Liver (tissue), 8 donors: ENCODE measurements at regions not wholly inside any gene's neighbourhood (a gene's known extent, or its start where the extent isn't known, plus 50 kb on each side); places are given as distances from the start of the nearest gene placed in this dataset.

Experiments
- DNase-seq: peaks from one replicate; pipeline ENCODE4 v3.0.0-alpha.2; 2017; ENCODE audit warnings: low spot score
- H3K27ac ChIP-seq, 2 donors: one replicate each; pipeline ENCODE4 v1.7.0; 2013; ENCODE audit warnings: inconsistent platforms in 2 of 2, low read length in 2 of 2, control low read depth in 1 of 2, low read depth in 1 of 2, mild to moderate bottlenecking in 1 of 2
- H3K27me3 ChIP-seq, 4 donors: one replicate each; pipeline versions ENCODE4 v1.6.1 to v1.7.0; 2013; ENCODE audit warnings: low read length in 3 of 4, inconsistent platforms in 1 of 4, mild to moderate bottlenecking in 1 of 4, moderate library complexity in 1 of 4; ENCODE audit not compliant: control insufficient read depth in 4 of 4, insufficient read depth in 4 of 4
- H3K36me3 ChIP-seq, 4 donors: one replicate each; pipeline versions ENCODE4 v1.6.1 to v1.7.0; 2013; ENCODE audit warnings: low read length in 3 of 4, mild to moderate bottlenecking in 3 of 4, low read depth in 1 of 4, moderate library complexity in 1 of 4; ENCODE audit not compliant: control insufficient read depth in 4 of 4, insufficient read depth in 3 of 4
- H3K4me1 ChIP-seq, 4 donors: one replicate each; pipeline versions ENCODE4 v1.6.1 to v1.7.0; 2013; ENCODE audit warnings: low read length in 3 of 4, mild to moderate bottlenecking in 3 of 4, moderate library complexity in 1 of 4; ENCODE audit not compliant: control insufficient read depth in 4 of 4, insufficient read depth in 4 of 4
- H3K4me3 ChIP-seq, 3 donors: one replicate each; pipeline versions ENCODE4 v1.6.1 to v1.7.0; 2013; ENCODE audit warnings: low read length in 3 of 3, control low read depth in 1 of 3, low read depth in 1 of 3, mild to moderate bottlenecking in 1 of 3
- H3K9ac ChIP-seq, 2 donors: one replicate each; pipeline ENCODE4 v1.7.0; 2013; ENCODE audit warnings: low read length in 2 of 2, mild to moderate bottlenecking in 2 of 2, moderate library complexity in 2 of 2, control low read depth in 1 of 2, low read depth in 1 of 2
- H3K9me3 ChIP-seq, 4 donors: one replicate each; pipeline versions ENCODE4 v1.6.1 to v1.7.0; 2013; ENCODE audit warnings: low read length in 3 of 4; ENCODE audit not compliant: control insufficient read depth in 4 of 4
- ATF3 ChIP-seq: IDR thresholded peaks from 2 replicates; pipeline ENCODE4 v1.6.1; 2016; ENCODE audit warnings: antibody characterized with exemption
- CTCF ChIP-seq: fragments of 150-350 bp; IDR thresholded peaks from 2 replicates; pipeline ENCODE4 v1.5.1; 2017; ENCODE audit warnings: improper control_type of control experiment, low read depth, low read length; ENCODE audit not compliant: missing input control
- EGR1 ChIP-seq, 2 donors: IDR thresholded peaks; 2 replicates each; pipeline ENCODE4 v1.6.1; 2016 to 2018; ENCODE audit warnings: antibody characterized with exemption in 2 of 2, low read depth in 2 of 2
- FOXA1 ChIP-seq: IDR thresholded peaks from 2 replicates; pipeline ENCODE4 v1.6.1; 2016; ENCODE audit warnings: antibody characterized with exemption
- FOXA2 ChIP-seq: IDR thresholded peaks from 2 replicates; pipeline ENCODE4 v1.6.1; 2016; ENCODE audit warnings: antibody characterized with exemption
- HNF4A ChIP-seq, 2 donors: conservative IDR thresholded peaks; 2 replicates each; pipeline ENCODE4 v1.6.1; 2016; ENCODE audit warnings: antibody characterized with exemption in 2 of 2, mild to moderate bottlenecking in 2 of 2
- HNF4G ChIP-seq: IDR thresholded peaks from 2 replicates; pipeline ENCODE4 v1.6.1; 2016; ENCODE audit warnings: antibody characterized with exemption
- JUND ChIP-seq, 2 donors: IDR thresholded peaks; 2 replicates each; pipeline ENCODE4 v1.6.1; 2016; ENCODE audit warnings: antibody characterized with exemption in 2 of 2
- RAD21 ChIP-seq, 2 donors: IDR thresholded peaks; 2 replicates each; pipeline ENCODE4 v1.6.1; 2016; ENCODE audit warnings: antibody characterized with exemption in 2 of 2, mild to moderate bottlenecking in 2 of 2
- REST ChIP-seq: IDR thresholded peaks from 2 replicates; pipeline ENCODE4 v1.6.1; 2016; ENCODE audit warnings: antibody characterized with exemption, mild to moderate bottlenecking
- SP1 ChIP-seq: IDR thresholded peaks from 2 replicates; pipeline ENCODE4 v1.6.1; 2018; ENCODE audit warnings: antibody characterized with exemption, mild to moderate bottlenecking
- TAF1 ChIP-seq: conservative IDR thresholded peaks from 2 replicates; pipeline ENCODE4 v1.6.1; 2016; ENCODE audit warnings: antibody characterized with exemption, mild to moderate bottlenecking
- YY1 ChIP-seq: IDR thresholded peaks from 2 replicates; pipeline ENCODE4 v1.6.1; 2016; ENCODE audit warnings: antibody characterized with exemption, mild to moderate bottlenecking
- ZBTB33 ChIP-seq: IDR thresholded peaks from 2 replicates; pipeline ENCODE4 v1.6.1; 2016; ENCODE audit warnings: antibody characterized with exemption
- WGBS: extraction: QIAGEN DNeasy Blood & Tissue Kit; methylation state at CpG from one replicate; pipeline ENCODE4 v1.1.7; 2013; 5-methylcytosine and 5-hydroxymethylcytosine counted together
- TF ChIP-seq, protein P1 (sequence below): IDR thresholded peaks from 2 replicates; pipeline ENCODE4 v1.6.1; 2016; ENCODE audit warnings: antibody characterized with exemption
- donor health status: healthy.
- donor health status: healthy.
- donor health status: healthy.
- donor health status: healthy.
- donor health status: healthy.

DNA sequence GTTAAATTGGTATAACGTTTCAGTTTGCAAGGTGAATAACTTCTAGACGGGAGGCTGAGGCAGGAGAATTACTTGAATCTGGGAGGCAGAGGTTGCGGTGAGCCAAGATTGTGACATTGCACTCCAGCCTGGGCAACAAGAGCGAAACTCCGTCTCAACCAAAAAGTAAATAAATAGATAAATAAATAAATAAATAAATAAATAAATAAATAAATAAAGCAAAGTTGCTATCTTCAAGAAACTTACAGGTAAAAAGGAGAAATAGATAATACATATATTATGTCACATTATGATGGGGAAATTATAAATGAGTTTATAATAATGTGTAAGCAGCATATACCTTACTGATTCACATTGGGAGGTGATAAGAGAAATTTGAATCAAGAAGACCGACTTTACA, 1966.0 kb downstream of the PCDH7 start:
- no peak overlapping the region for H3K27ac ChIP-seq
- no peak overlapping the region for H3K9ac ChIP-seq
- DNase-seq = no peak
- TF ChIP-seq CTCF (no peak), FOXA2 (no peak), ZBTB33 (no peak), HNF4A (conservative IDR thresholded peaks at IDR 0.05) (no peak)
- H3K4me1 ChIP-seq = no peaks in the 10 kb centered on the region
- 92% methylated on average over 6 of the region's 6 CpGs for WGBS
- H3K4me3 ChIP-seq = no peak overlapping the region
- H3K36me3 ChIP-seq = no peaks in the 10 kb centered on the region
- H3K9me3 ChIP-seq = no peaks in the 10 kb centered on the region
- H3K27me3 ChIP-seq = no peaks in the 10 kb centered on the region

DNA sequence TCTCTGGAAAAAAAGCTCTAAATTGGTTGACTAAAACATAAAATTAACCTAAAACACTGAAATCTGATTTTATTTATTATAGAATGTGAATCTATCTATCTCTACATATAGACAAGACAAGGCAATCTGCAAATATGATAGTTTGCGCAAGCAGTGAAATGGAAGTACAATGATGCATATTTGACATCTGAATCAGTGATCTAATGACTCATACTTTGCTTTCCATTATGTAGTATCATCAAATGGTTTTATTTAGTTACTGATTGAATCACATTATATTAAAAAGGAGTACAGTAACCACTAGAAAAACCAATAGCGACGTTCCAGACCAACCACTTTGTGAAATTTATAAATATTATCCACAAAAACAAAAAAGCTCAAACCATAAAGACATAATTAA, 1969.3 kb downstream of the PCDH7 start:
- no peak overlapping the region for H3K4me3 ChIP-seq
- DNase-seq = no peak
- no peak overlapping the region for H3K27ac ChIP-seq
- H3K9me3 ChIP-seq = no peaks in the 10 kb centered on the region
- H3K4me1 ChIP-seq = no peaks in the 10 kb centered on the region
- TF ChIP-seq, protein P1, sequence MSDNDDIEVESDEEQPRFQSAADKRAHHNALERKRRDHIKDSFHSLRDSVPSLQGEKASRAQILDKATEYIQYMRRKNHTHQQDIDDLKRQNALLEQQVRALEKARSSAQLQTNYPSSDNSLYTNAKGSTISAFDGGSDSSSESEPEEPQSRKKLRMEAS = no peak
- TF ChIP-seq SP1 (no peak), HNF4A (conservative IDR thresholded peaks at IDR 0.05) (no peak), FOXA2 (no peak), RAD21 (IDR thresholded peaks at IDR 0.05) (no peak), ATF3 (no peak), REST (no peak), FOXA1 (no peak), EGR1 (IDR thresholded peaks at IDR 0.05; ENCODE audit: low read depth in 2 of 2) (no peak), TAF1 (no peak), YY1 (no peak), HNF4G (no peak), JUND (IDR thresholded peaks at IDR 0.05) (no peak), CTCF (no peak)
- no peaks in the 10 kb centered on the region for H3K27me3 ChIP-seq
- H3K36me3 ChIP-seq = no peaks in the 10 kb centered on the region
- WGBS = 97% methylated on average over 3 of the region's 3 CpGs
- no peak overlapping the region for H3K9ac ChIP-seq
